HG03103 (cell line): ENCODE measurements at regions not wholly inside any gene's neighbourhood (a gene's known extent, or its start where the extent isn't known, plus 50 kb on each side); places are given as distances from the start of the nearest gene placed in this dataset.
A peak's percentile ranks its signal among the peaks of the same experiment; 100 is the strongest.

Source experiments
- ATAC-seq: cut with Tn5 transposase; IDR thresholded peaks from one replicate; pipeline ENCODE4 v1.9.1; 2021; ENCODE audit warnings: low read depth; ENCODE audit not compliant: unreplicated experiment

DNA sequence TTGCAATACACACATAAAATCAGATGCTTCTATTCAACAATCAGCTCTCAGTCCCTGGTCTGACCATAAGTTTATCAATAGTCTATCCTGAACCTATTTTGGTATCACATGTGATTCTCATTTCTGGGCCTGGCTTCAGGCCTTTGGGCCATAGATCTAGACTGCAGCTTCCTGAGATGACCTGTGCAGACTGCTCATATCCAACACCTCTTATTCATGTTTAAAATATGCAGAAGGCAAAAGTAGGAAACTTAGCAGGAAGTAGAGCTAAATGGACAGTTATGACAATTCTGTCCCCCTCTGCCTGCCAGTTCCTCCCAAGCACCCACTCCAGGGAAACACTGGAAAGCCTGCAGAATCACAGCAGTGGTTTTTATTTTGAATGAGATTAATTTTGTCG, 53.3 kb downstream of the C7orf25 start:
- ATAC-seq = no peak

DNA sequence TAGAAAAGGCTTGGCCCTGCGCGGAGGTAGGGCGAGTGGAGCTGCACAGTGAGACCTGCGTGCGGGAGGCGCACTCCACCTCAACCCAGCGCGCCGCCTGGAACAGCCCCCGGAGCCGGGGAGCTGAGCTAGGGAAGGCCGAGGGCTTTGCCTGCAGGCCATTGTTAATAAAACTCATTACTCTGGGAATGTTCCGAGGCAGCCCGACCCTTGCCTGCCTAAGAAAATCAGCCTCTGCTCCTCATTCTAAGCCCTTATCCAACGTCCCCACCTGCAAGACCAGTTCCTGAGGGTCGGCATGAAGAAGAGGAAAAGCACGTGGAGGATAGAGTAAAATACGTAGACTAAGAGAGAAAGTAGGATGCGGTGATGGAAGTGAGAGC, 55.3 kb downstream of the C7orf25 start:
- no peak for ATAC-seq

DNA sequence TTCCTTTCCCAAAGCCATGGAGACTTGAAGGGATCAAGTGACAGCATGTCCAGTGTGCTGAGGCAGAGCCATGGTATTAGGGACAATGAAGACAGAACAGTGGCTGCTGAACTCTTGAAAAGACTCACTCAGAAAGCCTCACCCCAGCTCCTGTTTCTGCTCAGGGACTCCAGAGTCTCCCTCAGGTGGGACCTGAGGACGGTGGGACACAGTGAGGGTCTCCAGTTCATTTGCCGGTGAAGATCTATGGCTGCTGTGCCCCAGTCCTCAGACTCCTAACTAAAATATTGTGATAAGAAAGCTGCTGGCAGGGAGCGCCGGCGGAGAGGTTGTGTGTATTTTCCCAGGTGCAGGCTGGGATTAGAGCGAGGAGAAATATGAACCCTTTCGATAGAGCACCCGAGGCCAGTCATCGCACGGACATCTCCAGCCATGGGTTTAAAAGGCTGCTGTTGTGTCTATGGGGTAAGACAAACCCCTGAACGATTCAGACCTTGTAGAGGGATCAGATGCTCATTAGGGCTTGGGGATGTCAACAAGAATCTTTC, 57.2 kb downstream of the C7orf25 start:
- no peak for ATAC-seq

DNA sequence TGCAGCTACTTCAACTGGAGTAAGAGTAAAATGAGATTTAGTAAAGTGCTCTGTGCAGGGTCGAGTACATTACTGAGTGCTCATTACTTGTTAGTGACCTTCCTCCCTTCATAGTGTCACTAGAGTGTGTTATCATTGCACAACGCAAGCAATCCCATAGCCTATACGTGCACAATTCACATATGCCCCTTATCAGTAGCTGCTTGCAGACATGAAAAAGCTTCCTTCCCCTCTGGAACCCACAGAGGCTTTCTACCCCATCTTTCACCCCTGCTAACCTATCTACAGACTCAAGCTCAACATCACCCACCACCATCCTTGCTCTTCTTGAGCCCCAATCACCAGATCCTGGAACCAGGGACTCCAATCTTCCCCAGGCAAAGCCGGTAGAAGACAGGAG, 59.3 kb downstream of the C7orf25 start:
- ATAC-seq = no peak

- peak; percentile 83 for ATAC-seq
Observed at GRCh38 chr7:42843205-42843800, 68.6 kb downstream of the C7orf25 start.

- no peak for ATAC-seq
Observed at GRCh38 chr7:42834676-42835075, 77.2 kb downstream of the C7orf25 start.

GRCh38 chr7:42833411-42833810, 78.5 kb downstream of the C7orf25 start:
- ATAC-seq = no peak

- no peak for ATAC-seq
Observed at GRCh38 chr7:42832667-42833066, 79.2 kb downstream of the C7orf25 start.

DNA sequence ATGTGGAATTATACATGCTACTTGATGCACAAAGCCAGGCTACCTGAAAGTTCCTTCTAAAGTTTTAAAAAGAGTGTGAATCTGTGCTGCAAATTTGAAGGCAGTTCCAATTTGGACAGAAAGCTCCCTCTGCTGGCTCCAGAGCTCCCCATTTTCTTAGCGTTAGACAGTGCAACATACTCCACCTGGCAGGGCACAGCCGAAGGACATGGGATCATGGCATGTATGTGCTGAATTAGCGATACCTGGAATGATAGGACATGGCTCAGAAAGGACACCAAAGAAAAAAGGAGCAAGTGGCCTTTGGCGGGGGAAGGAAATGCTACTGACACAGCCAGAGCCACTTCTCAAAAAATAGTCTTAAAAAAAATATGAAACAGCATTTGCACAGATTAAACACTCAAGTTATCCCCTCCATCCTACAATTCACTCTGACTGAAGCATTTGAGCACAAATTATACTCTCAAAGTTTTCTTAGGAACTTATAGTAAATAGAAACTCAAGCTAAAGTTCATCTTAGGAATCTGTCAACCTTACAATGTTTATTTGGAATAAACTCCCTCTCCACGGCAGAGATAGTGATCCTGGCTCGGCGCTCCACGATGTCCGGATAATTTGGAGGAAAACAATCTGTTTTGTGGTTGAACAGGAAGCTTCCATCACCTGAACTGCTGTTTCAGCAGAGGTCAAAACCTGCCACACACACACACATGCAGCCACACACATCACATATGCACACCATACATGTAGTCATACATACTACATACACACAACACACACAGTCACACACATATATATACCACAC, 80.0 kb downstream of the C7orf25 start:
- no peak for ATAC-seq

DNA sequence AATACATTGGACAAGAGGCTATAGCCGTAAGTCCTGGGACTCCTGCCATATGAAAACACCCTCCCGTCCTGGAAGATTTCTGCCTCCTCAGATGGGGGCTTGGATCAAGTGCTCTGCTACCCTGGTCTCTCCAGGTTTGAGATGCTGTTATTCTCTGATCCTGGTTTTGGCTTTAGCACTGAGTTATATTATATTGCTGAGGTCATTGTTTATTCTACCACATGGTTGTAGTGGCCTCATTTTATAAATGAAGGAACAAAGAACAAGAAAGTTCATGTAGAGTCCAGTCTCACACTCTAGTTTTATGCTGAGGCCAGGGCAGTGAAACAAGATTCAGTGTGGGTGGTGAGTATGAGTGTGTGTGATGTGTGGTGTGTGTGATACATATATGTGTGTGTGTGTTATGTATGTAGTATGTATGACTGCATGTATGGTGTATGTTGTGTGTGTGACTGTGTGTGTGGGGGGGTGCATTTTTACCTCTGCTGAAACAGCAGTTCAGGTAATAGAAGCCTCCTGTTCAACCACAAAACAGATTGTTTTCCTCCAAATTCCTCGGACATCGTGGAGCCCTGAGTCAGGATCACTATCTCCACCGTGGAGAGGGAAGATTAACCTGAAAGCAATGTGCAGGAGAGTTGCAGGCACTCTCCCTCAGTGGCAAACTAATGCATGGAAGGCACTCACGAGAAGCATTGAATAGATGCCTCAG, 80.7 kb downstream of the C7orf25 start:
- ATAC-seq = no peak

DNA sequence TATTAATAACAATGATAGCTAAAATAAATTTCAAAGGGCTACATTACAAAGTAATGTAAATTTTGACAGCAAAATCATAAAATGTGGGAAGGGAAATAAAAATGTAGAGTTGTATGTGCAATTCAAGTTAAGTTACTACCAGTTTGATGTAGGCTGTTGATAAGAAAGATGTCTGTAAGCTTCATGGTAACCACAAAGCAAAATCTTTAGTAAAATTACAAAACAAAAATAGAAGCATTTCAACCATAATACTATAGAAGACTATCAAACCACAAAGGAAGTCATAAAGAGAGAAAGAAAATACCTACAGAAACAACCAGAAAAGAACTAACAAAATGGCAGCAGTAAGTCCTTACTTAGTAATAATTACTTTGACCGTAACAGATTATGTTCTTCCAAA, 99.1 kb downstream of the C7orf25 start:
- no peak for ATAC-seq

GRCh38 chr7:42805601-42806000, 106.3 kb downstream of the C7orf25 start:
- ATAC-seq = no peak

DNA sequence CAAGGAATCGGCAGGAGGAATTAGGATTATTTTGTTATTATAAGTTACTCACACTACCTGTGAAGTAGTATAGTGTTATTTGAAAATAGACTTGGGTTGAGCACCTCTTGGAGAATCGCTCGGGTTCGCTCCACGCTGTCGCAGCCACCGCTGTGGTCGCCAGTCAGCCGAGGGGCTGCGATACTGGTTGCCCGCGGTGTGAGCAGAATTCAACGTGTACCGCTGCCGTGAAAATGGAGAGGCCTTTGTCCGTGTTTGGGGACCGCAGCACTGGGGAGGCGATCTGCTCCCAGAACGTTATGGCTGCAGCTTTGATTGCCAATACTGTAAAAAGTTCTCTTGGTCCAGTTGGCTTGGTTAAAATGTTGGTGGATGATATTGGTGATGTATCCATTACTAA, 117.2 kb downstream of the C7orf25 start:
- ATAC-seq = no peak

- ATAC-seq = no peak
Observed at GRCh38 chr7:42792841-42793240, 119.0 kb downstream of the C7orf25 start.

DNA sequence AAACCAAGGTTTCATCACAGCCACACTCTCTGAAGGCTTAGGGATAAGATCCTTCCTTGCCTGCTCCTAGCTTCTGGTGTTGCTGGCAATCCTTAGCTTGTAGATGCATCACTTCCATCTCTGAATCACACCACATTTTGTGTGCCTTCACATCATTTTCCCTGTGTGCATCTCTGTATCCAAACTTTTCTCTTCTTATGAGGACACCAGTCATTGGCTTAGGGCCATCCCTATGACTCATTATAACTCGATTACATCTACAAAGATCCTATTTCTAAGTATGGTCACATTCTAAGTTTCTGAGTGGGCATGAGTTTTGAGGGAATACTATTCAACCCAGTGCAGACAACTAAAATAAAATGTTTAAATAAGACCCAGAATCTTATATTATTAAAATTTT, 121.7 kb downstream of the C7orf25 start:
- no peak for ATAC-seq

- ATAC-seq = no peak
Observed at GRCh38 chr7:42774436-42774835, 137.4 kb downstream of the C7orf25 start.

DNA sequence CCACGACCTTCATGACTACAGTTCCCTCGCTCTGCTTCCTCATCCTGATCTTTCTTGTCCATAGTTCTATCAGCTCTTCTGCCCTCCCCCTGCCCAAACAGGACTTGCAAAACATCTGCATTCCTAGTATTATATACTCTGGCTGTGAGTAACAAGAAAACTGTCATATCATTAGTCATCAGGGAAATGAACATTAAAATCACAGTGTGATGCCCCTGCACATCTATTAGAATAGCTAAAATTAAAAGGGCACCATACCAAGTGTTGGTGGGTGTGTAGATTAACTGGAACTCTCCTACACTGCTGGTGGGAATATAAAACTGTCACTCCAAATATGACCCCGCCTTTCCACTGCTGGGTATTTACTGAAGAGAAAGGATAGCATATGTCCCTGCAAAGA, 141.8 kb downstream of the C7orf25 start:
- no peak for ATAC-seq

- ATAC-seq = no peak
Observed at GRCh38 chr7:42768045-42768444, 143.8 kb downstream of the C7orf25 start.

DNA sequence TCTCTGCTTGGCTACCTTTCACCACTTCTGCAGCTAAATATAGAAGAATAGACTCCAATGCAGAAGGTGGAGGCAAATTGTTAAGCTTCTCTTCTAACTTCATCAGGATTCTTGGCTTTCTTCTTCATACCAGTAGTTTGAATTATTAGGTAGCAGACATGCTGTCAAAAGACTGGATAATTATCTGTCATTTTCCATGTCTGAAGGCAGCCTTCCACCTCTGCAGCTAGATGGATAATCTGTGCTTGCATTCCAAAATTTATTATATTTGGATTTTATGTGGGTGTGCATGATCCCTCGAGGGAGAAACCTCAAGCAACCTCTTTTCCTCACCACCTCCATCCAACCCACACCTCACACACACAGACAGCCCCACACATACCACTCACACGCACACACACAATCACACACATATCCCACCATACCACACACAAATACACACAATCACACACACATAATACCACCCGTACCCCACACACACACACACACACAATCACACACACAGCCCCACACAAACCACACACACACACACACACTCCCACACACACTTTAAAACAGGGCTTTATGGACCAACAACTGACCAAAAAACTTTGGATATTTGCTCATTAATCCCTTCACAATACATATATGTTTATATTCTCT, 145.0 kb downstream of the C7orf25 start:
- no peak for ATAC-seq

DNA sequence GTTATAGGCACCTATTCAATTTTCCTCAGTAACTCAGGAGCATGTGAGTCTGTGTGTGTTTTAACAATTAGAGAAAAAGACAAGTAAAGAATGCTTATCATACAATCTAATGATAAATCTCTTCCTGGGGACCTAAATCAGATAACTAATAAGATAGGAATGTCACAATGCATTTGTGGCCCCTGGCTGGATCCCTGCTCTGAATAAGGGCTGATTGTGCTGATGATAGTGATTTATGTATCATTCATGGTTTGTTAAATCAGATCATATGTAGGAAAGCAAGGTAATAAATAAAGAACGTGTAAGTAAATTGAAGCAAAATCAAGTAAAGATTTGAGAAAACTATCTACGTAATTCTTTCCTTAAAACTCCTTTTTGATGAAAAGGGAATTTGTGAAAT, 145.9 kb downstream of the C7orf25 start:
- no peak for ATAC-seq

- no peak for ATAC-seq
Observed at GRCh38 chr7:42763137-42763551, 148.7 kb downstream of the C7orf25 start.
